ENCODE measurements at regions not wholly inside any gene's neighbourhood (a gene's known extent, or its start where the extent isn't known, plus 50 kb on each side); places are given as distances from the start of the nearest gene placed in this dataset.

DNA sequence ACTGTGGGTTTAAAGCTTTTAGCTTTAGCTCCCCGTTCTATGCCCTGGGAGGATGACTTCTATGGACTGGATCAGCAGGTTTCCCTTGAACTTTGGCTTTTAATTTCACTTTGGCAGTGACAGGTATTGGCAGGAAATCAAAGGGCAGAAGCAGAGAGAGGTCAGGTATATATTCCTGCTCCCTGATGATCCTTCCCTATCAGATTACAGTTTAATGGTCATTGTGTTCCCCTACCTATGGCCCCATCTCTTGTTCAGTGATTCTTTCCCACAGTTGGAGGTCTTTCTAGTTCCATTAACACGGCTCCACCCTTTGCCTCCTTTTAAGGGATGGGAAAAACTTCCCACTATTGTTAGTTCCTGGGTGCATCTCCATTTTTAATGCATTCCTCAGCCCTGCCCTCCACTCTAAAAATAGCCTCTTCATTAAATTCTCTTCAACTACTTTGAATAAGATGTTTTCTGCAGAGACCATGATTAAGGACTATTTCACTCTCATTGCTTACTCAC lies 107.8 kb upstream of the TMEM47 start:
- 46 to 57% methylated on average over 2 of the region's 2 CpGs for whole genome bisulfite sequencing, 2 experiments (ENCODE audit: low coverage in 1 of 2, low lambda C conversion rate in 2 of 2, missing lambda C conversion rate in 2 of 2)

DNA sequence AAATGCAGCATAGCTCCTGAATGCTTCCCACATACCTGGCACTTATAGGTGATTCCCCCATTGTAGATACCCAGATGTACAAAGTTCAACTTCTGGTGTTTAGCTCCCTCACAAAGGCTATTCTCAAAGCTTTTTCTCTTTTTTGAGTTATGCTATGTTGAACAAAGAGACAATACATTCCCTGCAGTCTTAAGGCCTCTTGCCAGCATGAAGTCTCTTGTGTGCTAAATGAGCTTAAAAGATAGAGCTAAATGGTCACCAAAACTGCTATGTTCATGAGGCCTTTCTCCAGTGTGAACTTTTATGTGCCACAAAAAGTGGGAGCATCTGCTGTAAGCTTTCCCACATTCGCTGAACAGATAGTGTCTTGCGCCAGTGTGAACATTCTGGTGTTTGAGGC lies 111.2 kb upstream of the TMEM47 start:
- Histone ChIP-seq H3F3A (ENCODE audit: insufficient read depth) (no peaks in the 10 kb centered on the region), H3K9me2 (ENCODE audit: insufficient read depth) (no peaks in the 10 kb centered on the region), H3K4me2 (ENCODE audit: unreplicated experiment) (no peak overlapping the region), H3K36me3 (ENCODE audit: low read depth) (no peaks in the 10 kb centered on the region), H3K27ac (no peak overlapping the region), H3K9ac (no peak overlapping the region), H3K9me3 (ENCODE audit: low read depth) (no peaks in the 10 kb centered on the region), H3K27me3 (replicated peaks; ENCODE audit: insufficient read depth) (no peaks in the 10 kb centered on the region), H2AFZ (no peak overlapping the region), H4K20me1 (ENCODE audit: insufficient read depth) (no peaks in the 10 kb centered on the region), H3K79me2 (ENCODE audit: insufficient read depth) (no peaks in the 10 kb centered on the region), H3K4me3 (no peak overlapping the region), H3K4me1 (ENCODE audit: insufficient read depth) (peaks cover 9% of the 10 kb centered on the region)
- DNase-seq, result no peak
- TF ChIP-seq EZH2phosphoT487 (IDR thresholded peaks at IDR 0.05; ENCODE audit: insufficient read depth, low read depth), result no peak
- TF ChIP-seq EZH2 (IDR thresholded peaks at IDR 0.05; ENCODE audit: insufficient read depth, poor library complexity, severe bottlenecking), result no peak
- 90 to 100% methylated on average over 2 of the region's 2 CpGs for WGBS, 2 experiments (ENCODE audit: low coverage in 1 of 2, low lambda C conversion rate in 2 of 2, missing lambda C conversion rate in 2 of 2)
- in situ Hi-C loops (cut with MboI), result no loop called here

More for the DNA sequence above, 107.8 kb upstream of the TMEM47 start:
- H3F3A ChIP-seq (ENCODE audit: insufficient read depth), result no peaks in the 10 kb centered on the region
- H3K9ac ChIP-seq, result no peak overlapping the region
- no peak for TF ChIP-seq EZH2phosphoT487 (IDR thresholded peaks at IDR 0.05; ENCODE audit: insufficient read depth, low read depth)
- TF ChIP-seq EZH2 (IDR thresholded peaks at IDR 0.05; ENCODE audit: insufficient read depth, poor library complexity, severe bottlenecking), result no peak
- H3K27me3 ChIP-seq (replicated peaks; ENCODE audit: insufficient read depth), result no peaks in the 10 kb centered on the region
- DNase-seq, result peak; percentile 13
- H3K36me3 ChIP-seq (ENCODE audit: low read depth), result no peaks in the 10 kb centered on the region
- H2AFZ ChIP-seq, result no peak overlapping the region
- H3K4me1 ChIP-seq (ENCODE audit: insufficient read depth), result 0 out of 2 replicates have a peak, but pooled peaks cover 4% of the 10 kb centered on the region
- H3K9me2 ChIP-seq (ENCODE audit: insufficient read depth), result no peaks in the 10 kb centered on the region
- no peaks in the 10 kb centered on the region for H3K9me3 ChIP-seq (ENCODE audit: low read depth)
- no peaks in the 10 kb centered on the region for H3K79me2 ChIP-seq (ENCODE audit: insufficient read depth)
- H3K27ac ChIP-seq, result no peak overlapping the region
- in situ Hi-C loops (cut with MboI), result no loop called here
- no peaks in the 10 kb centered on the region for H4K20me1 ChIP-seq (ENCODE audit: insufficient read depth)
- H3K4me3 ChIP-seq, result no peak overlapping the region
- H3K4me2 ChIP-seq (ENCODE audit: unreplicated experiment), result no peak overlapping the region

DNA sequence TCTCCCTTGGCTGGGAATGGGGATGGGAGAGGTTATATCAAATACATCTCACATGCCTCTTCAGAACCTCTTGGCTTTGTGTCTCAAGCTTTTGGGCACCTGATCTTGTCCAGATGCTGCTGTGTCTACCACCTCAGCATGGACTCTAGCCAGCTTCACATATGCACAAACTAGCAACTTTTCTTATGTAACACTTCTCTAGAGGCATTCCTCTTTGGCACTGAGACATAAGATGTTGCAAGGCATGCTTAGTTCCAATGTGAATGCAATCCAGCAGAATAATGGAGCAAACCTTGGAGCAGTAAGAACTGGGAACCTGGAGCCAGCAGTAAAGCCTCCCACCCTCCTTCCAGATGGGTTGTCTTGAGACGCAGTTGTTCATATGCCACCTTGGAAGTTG lies 113.4 kb upstream of the TMEM47 start:
- no peaks in the 10 kb centered on the region for H3K9me2 ChIP-seq (ENCODE audit: insufficient read depth)
- no peaks in the 10 kb centered on the region for H3K9me3 ChIP-seq (ENCODE audit: low read depth)
- peaks cover 5% of the 10 kb centered on the region for H3K4me1 ChIP-seq (ENCODE audit: insufficient read depth)
- H3K4me3 ChIP-seq, result no peak overlapping the region
- H4K20me1 ChIP-seq (ENCODE audit: insufficient read depth), result no peaks in the 10 kb centered on the region
- DNase-seq, result peak; percentile 23
- H3K27ac ChIP-seq, result no peak overlapping the region
- in situ Hi-C loops (cut with MboI), result no loop called here
- H3F3A ChIP-seq (ENCODE audit: insufficient read depth), result no peaks in the 10 kb centered on the region
- H2AFZ ChIP-seq, result no peak overlapping the region
- TF ChIP-seq EZH2phosphoT487 (IDR thresholded peaks at IDR 0.05; ENCODE audit: insufficient read depth, low read depth) (no peak), EZH2 (IDR thresholded peaks at IDR 0.05; ENCODE audit: insufficient read depth, poor library complexity, severe bottlenecking) (no peak)
- H3K27me3 ChIP-seq (replicated peaks; ENCODE audit: insufficient read depth), result no peaks in the 10 kb centered on the region
- H3K36me3 ChIP-seq (ENCODE audit: low read depth), result no peaks in the 10 kb centered on the region
- no peak overlapping the region for H3K9ac ChIP-seq
- WGBS, 2 experiments (ENCODE audit: low coverage in 1 of 2, low lambda C conversion rate in 2 of 2, missing lambda C conversion rate in 2 of 2), result 17 to 29% methylated on average over 1 of the region's 1 CpG
- no peaks in the 10 kb centered on the region for H3K79me2 ChIP-seq (ENCODE audit: insufficient read depth)
- no peak overlapping the region for H3K4me2 ChIP-seq (ENCODE audit: unreplicated experiment)

DNA sequence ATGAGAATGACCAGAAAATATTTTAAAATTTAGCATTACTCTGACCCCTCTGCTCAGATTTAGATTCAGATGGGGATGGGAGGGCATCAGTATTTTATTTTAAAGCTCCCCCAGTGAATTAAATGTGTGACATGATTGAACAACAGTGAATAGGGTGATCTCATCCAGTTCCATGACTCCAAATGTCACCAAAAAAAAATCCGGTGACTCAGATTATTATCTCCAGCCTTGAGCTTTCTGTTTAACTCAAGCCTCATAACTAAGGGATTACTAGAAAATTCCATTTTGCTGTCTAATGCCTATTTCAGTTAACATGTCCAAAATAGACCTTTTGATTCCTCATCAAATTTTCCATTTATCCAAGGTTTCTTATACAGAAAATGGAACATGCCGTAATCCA lies 121.8 kb upstream of the TMEM47 start:
- Histone ChIP-seq H3K79me2 (ENCODE audit: insufficient read depth) (no peaks in the 10 kb centered on the region), H3K9me3 (ENCODE audit: low read depth) (no peaks in the 10 kb centered on the region), H3K9me2 (ENCODE audit: insufficient read depth) (no peaks in the 10 kb centered on the region), H3K9ac (0 out of 2 replicates have a peak overlapping the region, but pooled peaks have one; percentile 16), H3K27ac (peak overlapping the region; percentile 66), H2AFZ (0 out of 2 replicates have a peak overlapping the region, but pooled peaks have one; percentile 8), H4K20me1 (ENCODE audit: insufficient read depth) (no peaks in the 10 kb centered on the region), H3K36me3 (ENCODE audit: low read depth) (no peaks in the 10 kb centered on the region), H3K4me1 (ENCODE audit: insufficient read depth) (peaks cover 24% of the 10 kb centered on the region), H3K4me2 (ENCODE audit: unreplicated experiment) (peak overlapping the region; percentile 57), H3K4me3 (no peak overlapping the region), H3F3A (ENCODE audit: insufficient read depth) (peaks cover 12% of the 10 kb centered on the region; the same call in 1 of the 2 replicates), H3K27me3 (replicated peaks; ENCODE audit: insufficient read depth) (no peaks in the 10 kb centered on the region)
- TF ChIP-seq EZH2phosphoT487 (IDR thresholded peaks at IDR 0.05; ENCODE audit: insufficient read depth, low read depth) (no peak), EZH2 (IDR thresholded peaks at IDR 0.05; ENCODE audit: insufficient read depth, poor library complexity, severe bottlenecking) (no peak)
- 0 to 7% methylated on average over 2 of the region's 2 CpGs for WGBS, 2 experiments (ENCODE audit: low coverage in 1 of 2, low lambda C conversion rate in 2 of 2, missing lambda C conversion rate in 2 of 2)
- peak; percentile 86 for DNase-seq
- in situ Hi-C loops (cut with MboI), result no loop called here
